ENCODE measurements at regions not wholly inside any gene's neighbourhood (a gene's known extent, or its start where the extent isn't known, plus 50 kb on each side); places are given as distances from the start of the nearest gene placed in this dataset.

- Mint-ChIP-seq H3K27me3 (ENCODE audit: insufficient read depth, low read depth) (peaks cover 2% of the 10 kb centered on the region), H3K4me3 (no peak overlapping the region), H3K9me3 (no peaks in the 10 kb centered on the region), H3K36me3 (no peaks in the 10 kb centered on the region), H3K27ac (no peak overlapping the region), H3K4me1 (peaks cover 6% of the 10 kb centered on the region)
- H2AFZ ChIP-seq (replicated peaks) = no peak overlapping the region
- no peaks in the 10 kb centered on the region for H3K9me3 ChIP-seq (ENCODE audit: low read depth)
- no peaks in the 10 kb centered on the region for H3K36me3 ChIP-seq
- no peak overlapping the region for H3K9ac ChIP-seq
- TF ChIP-seq CTCF (IDR thresholded peaks at IDR 0.05) = no peak
- TF ChIP-seq EZH2 (IDR thresholded peaks at IDR 0.05) = no peak
- no peak for TF ChIP-seq EZH2phosphoT487 (IDR thresholded peaks at IDR 0.05)
- H3K79me2 ChIP-seq (ENCODE audit: low read depth) = no peaks in the 10 kb centered on the region
- H3K4me3 ChIP-seq = no peak overlapping the region
- H3K27me3 ChIP-seq = no peaks in the 10 kb centered on the region
- no peaks in the 10 kb centered on the region for H3F3A ChIP-seq (ENCODE audit: low read depth)
- no peaks in the 10 kb centered on the region for H4K20me1 ChIP-seq (ENCODE audit: low read depth)
- H3K27ac ChIP-seq = no peak overlapping the region
- no peak overlapping the region for H3K4me2 ChIP-seq
- no peak for DNase-seq (ENCODE audit: low spot score)
- no peaks in the 10 kb centered on the region for H3K4me1 ChIP-seq
Measured at GRCh38 chr1:104760017-104760416, 1010.3 kb downstream of the AMY1C start.

DNA sequence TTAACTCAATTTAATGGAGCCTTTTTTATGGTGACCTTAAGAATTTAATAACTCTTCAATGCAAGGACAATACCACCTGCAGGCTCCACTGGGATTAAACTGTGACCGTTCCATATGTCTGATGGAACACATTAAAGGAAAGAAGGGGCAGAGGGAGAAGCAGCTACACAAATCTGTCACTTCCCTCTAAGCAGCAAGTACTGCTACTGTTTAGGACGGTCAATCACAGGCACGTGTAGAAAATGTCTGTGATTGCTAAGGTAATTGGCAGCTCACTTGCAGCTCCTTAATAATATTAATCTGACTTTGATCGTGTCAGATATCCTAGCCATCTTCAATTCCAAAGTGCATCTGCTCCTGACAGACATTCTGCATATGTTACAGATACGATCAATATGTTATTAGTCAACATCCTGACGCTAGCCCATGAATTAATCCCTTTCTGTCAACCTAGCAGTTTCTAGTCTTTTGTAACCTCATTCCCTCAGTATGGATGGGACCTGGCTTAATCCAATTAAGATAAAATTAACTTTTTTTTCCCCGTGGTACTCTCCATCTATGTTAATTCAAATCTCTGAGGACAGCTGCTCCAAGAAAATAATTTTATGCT lies 1012.4 kb downstream of the AMY1C start:
- Histone ChIP-seq H3K4me1 (no peaks in the 10 kb centered on the region), H2AFZ (replicated peaks) (peak overlapping the region; percentile 66), H3K4me3 (no peak overlapping the region), H3K9ac (no peak overlapping the region), H3K79me2 (ENCODE audit: low read depth) (no peaks in the 10 kb centered on the region), H3K9me3 (ENCODE audit: low read depth) (no peaks in the 10 kb centered on the region), H3K27ac (no peak overlapping the region), H3K4me2 (no peak overlapping the region), H4K20me1 (ENCODE audit: low read depth) (no peaks in the 10 kb centered on the region), H3K36me3 (no peaks in the 10 kb centered on the region), H3K27me3 (no peaks in the 10 kb centered on the region), H3F3A (ENCODE audit: low read depth) (no peaks in the 10 kb centered on the region)
- H3K9me3 Mint-ChIP-seq = no peaks in the 10 kb centered on the region
- DNase-seq (ENCODE audit: low spot score) = no peak
- peaks cover 6% of the 10 kb centered on the region for H3K4me1 Mint-ChIP-seq
- H3K27me3 Mint-ChIP-seq (ENCODE audit: insufficient read depth, low read depth) = peaks cover 2% of the 10 kb centered on the region
- H3K27ac Mint-ChIP-seq = no peak overlapping the region
- no peaks in the 10 kb centered on the region for H3K36me3 Mint-ChIP-seq
- TF ChIP-seq EZH2 (IDR thresholded peaks at IDR 0.05) (no peak), CTCF (IDR thresholded peaks at IDR 0.05) (no peak), EZH2phosphoT487 (IDR thresholded peaks at IDR 0.05) (no peak)
- no peak overlapping the region for H3K4me3 Mint-ChIP-seq

DNA sequence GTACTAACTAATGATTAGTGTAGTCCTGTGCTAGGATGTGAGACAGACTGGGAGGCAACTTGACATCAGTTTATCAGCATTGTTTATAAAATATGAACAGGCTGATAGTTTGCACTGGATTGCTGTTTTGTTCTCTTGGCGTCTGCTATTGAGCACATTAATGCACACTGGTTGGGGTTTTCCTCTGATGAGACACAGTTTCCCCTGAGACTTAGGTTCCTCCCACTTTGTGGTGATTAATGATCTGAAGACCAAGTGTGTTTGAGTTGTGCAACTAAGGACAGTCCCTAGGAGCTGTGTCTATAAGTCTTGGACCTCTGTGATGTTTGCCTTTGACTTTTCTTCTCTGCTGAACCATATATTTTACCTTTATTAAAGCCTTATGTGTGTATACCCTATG lies 1015.4 kb downstream of the AMY1C start:
- peaks cover 6% of the 10 kb centered on the region for H3K4me1 Mint-ChIP-seq
- TF ChIP-seq EZH2 (IDR thresholded peaks at IDR 0.05) (no peak), EZH2phosphoT487 (IDR thresholded peaks at IDR 0.05) (no peak), CTCF (IDR thresholded peaks at IDR 0.05) (no peak)
- no peak for DNase-seq (ENCODE audit: low spot score)
- no peaks in the 10 kb centered on the region for H3K27me3 ChIP-seq
- no peaks in the 10 kb centered on the region for H3K36me3 ChIP-seq
- no peak overlapping the region for H2AFZ ChIP-seq (replicated peaks)
- no peaks in the 10 kb centered on the region for H3K9me3 ChIP-seq (ENCODE audit: low read depth)
- no peaks in the 10 kb centered on the region for H3K79me2 ChIP-seq (ENCODE audit: low read depth)
- no peaks in the 10 kb centered on the region for H3K9me3 Mint-ChIP-seq
- no peak overlapping the region for H3K4me3 Mint-ChIP-seq
- no peaks in the 10 kb centered on the region for H3K36me3 Mint-ChIP-seq
- no peak overlapping the region for H3K9ac ChIP-seq
- H3K4me1 ChIP-seq = no peaks in the 10 kb centered on the region
- no peaks in the 10 kb centered on the region for H3F3A ChIP-seq (ENCODE audit: low read depth)
- no peaks in the 10 kb centered on the region for H4K20me1 ChIP-seq (ENCODE audit: low read depth)
- H3K27ac Mint-ChIP-seq = no peak overlapping the region
- H3K27me3 Mint-ChIP-seq (ENCODE audit: insufficient read depth, low read depth) = no peaks in the 10 kb centered on the region
- H3K4me3 ChIP-seq = no peak overlapping the region
- H3K27ac ChIP-seq = no peak overlapping the region
- no peak overlapping the region for H3K4me2 ChIP-seq
